Stimulated activated CD8-positive, alpha-beta memory T cell treated with anti-CD3 and anti-CD28 coated beads, Interleukin-7, amount 100 ng/mL, for 4 hours (primary cell): ENCODE measurements at regions not wholly inside any gene's neighbourhood (a gene's known extent, or its start where the extent isn't known, plus 50 kb on each side); places are given as distances from the start of the nearest gene placed in this dataset.
"Not testable (repeated sequence)": the region's sequence is repeated elsewhere in the genome, so short reads cannot be mapped to it uniquely, and the experiment has no call there.

Experiments
- DNase-seq, 2 donors: peaks; one replicate each; pipeline ENCODE4 v3.0.0-alpha.2; 2020; ENCODE audit warnings: low read depth in 2 of 2

GRCh38 chr1:101410048-101410878, 173.4 kb downstream of the S1PR1 start:
- no peak for DNase-seq

- DNase-seq = no peak
Measured at GRCh38 chr1:101420406-101420805, 183.6 kb downstream of the S1PR1 start.

GRCh38 chr1:101428083-101428482, 191.3 kb downstream of the S1PR1 start:
- not testable (repeated sequence) for DNase-seq

GRCh38 chr1:101428562-101428961, 191.7 kb downstream of the S1PR1 start:
- DNase-seq = no peak

- DNase-seq = no peak
Measured at GRCh38 chr1:101431956-101432510, 195.2 kb downstream of the S1PR1 start.

GRCh38 chr1:101435831-101436511, 199.2 kb downstream of the S1PR1 start:
- no peak for DNase-seq

- DNase-seq = no peak
Measured at GRCh38 chr1:101437800-101438199, 201.0 kb downstream of the S1PR1 start.

- no peak for DNase-seq
Measured at GRCh38 chr1:101438359-101438758, 201.5 kb downstream of the S1PR1 start.

- DNase-seq = no peak
Measured at GRCh38 chr1:101440485-101440884, 203.7 kb downstream of the S1PR1 start.

- no peak for DNase-seq
Measured at GRCh38 chr1:101444381-101444780, 207.6 kb downstream of the S1PR1 start.

GRCh38 chr1:101444873-101445618, 208.2 kb downstream of the S1PR1 start:
- no peak for DNase-seq

GRCh38 chr1:101448018-101448417, 211.2 kb downstream of the S1PR1 start:
- no peak for DNase-seq

GRCh38 chr1:101450691-101451090, 213.9 kb downstream of the S1PR1 start:
- not testable (repeated sequence) for DNase-seq

GRCh38 chr1:101451888-101452287, 215.1 kb downstream of the S1PR1 start:
- DNase-seq = no peak

GRCh38 chr1:101452825-101453224, 216.0 kb downstream of the S1PR1 start:
- DNase-seq = no peak

- no peak for DNase-seq
Measured at GRCh38 chr1:101453844-101454243, 217.0 kb downstream of the S1PR1 start.

- no peak for DNase-seq
Measured at GRCh38 chr1:101455166-101455565, 218.3 kb downstream of the S1PR1 start.

- no peak for DNase-seq
Measured at GRCh38 chr1:101460739-101461138, 223.9 kb downstream of the S1PR1 start.

GRCh38 chr1:101463195-101463594, 226.4 kb downstream of the S1PR1 start:
- no peak for DNase-seq

- no peak for DNase-seq
Measured at GRCh38 chr1:101465941-101466340, 229.1 kb downstream of the S1PR1 start.

GRCh38 chr1:101474039-101474665, 237.3 kb downstream of the S1PR1 start:
- DNase-seq = no peak

- no peak for DNase-seq
Measured at GRCh38 chr1:101476541-101476940, 239.7 kb downstream of the S1PR1 start.
